GM10266 (cell line): ENCODE measurements at regions not wholly inside any gene's neighbourhood (a gene's known extent, or its start where the extent isn't known, plus 50 kb on each side); places are given as distances from the start of the nearest gene placed in this dataset.

Source experiments
- DNase-seq: peaks from one replicate; pipeline ENCODE4 v3.0.0; 2012; ENCODE audit errors: extremely low spot score
- TF ChIP-seq, protein P1 (sequence below): IDR thresholded peaks from 2 replicates; pipeline ENCODE4 v1.5.1; 2012; ENCODE audit warnings: mild to moderate bottlenecking, low read depth; ENCODE audit not compliant: control insufficient read depth, insufficient read depth; ENCODE audit errors: missing control alignments

DNA sequence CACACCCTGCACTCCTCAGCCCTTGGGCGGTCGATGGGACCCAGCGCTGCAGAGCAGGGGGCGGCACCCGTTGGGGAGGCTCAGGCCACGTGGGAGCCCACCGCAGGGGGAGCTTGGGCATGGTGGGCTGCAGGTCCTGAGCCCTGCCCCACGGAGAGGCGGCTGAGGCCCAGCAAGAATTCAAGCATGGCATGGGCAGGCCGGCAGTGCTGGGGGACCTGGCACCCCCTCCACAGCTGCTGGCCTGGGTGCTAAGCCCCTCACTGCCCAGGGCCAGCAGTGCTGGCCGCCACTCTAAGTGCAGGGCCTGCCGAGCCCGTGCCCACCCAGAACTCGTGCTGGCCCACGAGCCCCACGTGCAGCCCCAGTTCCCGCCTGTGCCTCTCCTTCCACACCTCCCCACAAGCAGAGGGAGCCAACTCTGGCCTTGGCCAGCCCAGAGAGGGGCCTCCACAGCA, 555.0 kb upstream of the ADGRL4 start:
- TF ChIP-seq, protein P1, sequence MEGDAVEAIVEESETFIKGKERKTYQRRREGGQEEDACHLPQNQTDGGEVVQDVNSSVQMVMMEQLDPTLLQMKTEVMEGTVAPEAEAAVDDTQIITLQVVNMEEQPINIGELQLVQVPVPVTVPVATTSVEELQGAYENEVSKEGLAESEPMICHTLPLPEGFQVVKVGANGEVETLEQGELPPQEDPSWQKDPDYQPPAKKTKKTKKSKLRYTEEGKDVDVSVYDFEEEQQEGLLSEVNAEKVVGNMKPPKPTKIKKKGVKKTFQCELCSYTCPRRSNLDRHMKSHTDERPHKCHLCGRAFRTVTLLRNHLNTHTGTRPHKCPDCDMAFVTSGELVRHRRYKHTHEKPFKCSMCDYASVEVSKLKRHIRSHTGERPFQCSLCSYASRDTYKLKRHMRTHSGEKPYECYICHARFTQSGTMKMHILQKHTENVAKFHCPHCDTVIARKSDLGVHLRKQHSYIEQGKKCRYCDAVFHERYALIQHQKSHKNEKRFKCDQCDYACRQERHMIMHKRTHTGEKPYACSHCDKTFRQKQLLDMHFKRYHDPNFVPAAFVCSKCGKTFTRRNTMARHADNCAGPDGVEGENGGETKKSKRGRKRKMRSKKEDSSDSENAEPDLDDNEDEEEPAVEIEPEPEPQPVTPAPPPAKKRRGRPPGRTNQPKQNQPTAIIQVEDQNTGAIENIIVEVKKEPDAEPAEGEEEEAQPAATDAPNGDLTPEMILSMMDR = no peak
- DNase-seq = no peak

DNA sequence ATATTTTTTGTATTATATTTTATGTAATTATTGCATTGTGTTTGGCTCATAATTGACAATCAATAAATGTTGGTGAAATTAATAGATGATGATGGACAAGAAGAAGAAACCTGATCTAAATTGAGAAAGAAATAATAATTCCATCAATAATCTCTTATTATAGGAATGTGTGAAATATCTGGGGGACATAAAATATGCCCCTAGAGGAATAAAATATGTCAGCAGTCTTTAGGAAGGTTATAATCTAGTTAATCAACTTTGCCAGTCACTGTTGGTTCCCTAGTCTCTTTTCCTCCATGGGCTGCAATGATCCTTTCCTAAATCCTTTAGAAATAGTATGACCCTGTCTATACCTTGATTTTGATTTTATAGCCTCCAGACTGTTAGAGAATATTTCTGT, 549.7 kb upstream of the ADGRL4 start:
- DNase-seq = no peak
- TF ChIP-seq, protein P1 = no peak

DNA sequence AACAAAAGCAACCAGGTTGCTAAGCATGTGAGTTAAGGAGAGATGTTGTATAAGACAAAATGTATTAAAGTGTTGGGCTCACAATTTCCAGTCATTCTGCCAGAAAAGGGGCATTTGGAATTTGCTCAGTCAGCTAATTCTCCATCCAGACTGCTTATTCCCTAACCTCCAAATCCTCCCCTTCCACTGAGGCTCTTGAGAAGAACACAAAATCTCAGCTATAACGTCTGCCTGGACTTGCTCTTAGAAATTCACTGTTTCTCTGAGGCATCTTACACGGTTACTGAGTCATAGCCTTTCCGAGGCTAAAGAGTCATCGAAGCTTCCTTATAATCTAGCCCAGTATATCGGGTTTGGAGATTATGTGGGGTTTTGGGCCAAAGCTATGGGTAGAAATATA, 548.2 kb upstream of the ADGRL4 start:
- DNase-seq = no peak
- TF ChIP-seq, protein P1 = no peak

DNA sequence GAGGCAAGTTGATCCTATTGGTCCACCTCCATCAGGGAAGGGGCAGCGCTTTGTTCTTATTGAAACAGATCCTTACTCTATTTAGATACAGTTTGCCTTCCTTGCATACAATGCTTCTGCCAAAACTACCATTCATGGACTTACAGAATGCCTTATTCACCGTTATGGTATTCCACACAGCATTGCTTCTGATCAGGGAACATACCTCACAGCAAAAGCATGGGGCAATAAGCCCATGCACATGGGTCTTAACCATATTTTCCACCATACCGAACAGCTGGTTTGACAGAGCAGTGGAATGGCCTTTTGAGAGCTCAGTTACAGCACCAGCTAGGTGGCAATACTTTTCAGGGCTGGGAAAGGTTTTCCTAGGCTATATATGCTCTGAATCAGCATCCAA, 544.8 kb upstream of the ADGRL4 start:
- no peak for DNase-seq
- TF ChIP-seq, protein P1 = no peak

DNA sequence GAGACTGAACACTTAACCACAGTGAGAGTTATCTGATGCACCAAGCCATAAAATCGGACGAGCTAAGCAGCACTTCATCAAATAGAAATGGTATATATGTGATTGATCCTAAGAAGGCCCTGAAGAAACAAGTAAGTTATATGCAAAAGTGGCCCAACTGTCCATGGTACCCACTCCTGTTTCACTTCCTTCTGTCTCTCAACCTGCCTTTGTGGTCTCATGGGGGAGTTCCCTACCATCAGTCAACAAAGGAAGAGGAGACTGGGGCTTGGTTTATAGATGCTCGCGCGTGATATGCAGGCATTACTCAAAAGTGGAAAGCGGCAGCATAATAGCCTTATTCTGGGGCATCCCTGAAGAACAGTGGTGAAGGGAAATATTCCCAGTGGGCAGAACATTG, 543.9 kb upstream of the ADGRL4 start:
- TF ChIP-seq, protein P1 = no peak
- DNase-seq = no peak

DNA sequence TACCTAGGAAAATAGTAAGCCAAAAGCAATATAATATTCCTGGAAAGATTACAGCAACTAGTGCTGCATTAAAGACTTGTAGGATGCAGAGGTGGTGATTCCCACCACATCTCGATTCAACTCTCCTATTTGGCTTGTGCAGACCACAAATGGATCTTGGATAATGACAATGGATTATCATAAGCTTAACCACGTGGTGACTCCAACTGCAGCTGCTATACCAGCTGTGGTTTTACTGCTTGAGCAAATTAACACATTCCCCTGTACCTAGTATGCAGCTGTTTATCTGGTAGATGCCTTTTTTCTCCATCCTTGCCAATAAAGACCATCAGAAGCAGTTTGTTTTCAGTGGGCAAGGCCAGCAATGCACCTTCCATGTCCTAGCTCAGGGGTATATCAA, 542.7 kb upstream of the ADGRL4 start:
- TF ChIP-seq, protein P1 = no peak
- no peak for DNase-seq

DNA sequence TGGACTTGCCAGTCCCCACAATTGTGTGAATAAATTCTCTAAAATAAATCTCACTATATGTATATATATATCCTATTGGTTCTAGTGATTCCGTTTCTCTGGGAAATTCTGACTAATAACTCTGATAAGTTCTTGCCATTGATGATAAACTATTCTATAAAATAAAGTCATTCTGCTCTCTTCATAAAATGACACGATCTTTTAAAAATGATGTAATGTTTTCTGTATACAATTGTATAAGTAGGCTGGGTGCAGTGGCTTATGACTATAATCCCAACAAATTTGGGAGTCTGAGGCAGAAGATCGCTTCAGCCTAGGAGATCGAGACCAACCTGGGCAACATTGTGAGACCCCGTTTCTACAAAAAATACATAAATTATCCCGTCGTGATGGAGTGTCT, 541.0 kb upstream of the ADGRL4 start:
- TF ChIP-seq, protein P1 = no peak
- no peak for DNase-seq
